HTR-8/SVneo (cell line): ENCODE measurements at regions not wholly inside any gene's neighbourhood (a gene's known extent, or its start where the extent isn't known, plus 50 kb on each side); places are given as distances from the start of the nearest gene placed in this dataset.
"Not testable (repeated sequence)": the region's sequence is repeated elsewhere in the genome, so short reads cannot be mapped to it uniquely, and the experiment has no call there.

Experiments
- DNase-seq: peaks from one replicate; pipeline ENCODE4 v3.0.0; 2011; ENCODE audit warnings: low spot score, mixed read lengths; ENCODE audit not compliant: insufficient read length
- FAIRE-seq: peaks from 2 replicates; lab custom pipeline; 2011; peaks lifted over from hg19 to GRCh38; lab: Jason Lieb, UNC

DNA sequence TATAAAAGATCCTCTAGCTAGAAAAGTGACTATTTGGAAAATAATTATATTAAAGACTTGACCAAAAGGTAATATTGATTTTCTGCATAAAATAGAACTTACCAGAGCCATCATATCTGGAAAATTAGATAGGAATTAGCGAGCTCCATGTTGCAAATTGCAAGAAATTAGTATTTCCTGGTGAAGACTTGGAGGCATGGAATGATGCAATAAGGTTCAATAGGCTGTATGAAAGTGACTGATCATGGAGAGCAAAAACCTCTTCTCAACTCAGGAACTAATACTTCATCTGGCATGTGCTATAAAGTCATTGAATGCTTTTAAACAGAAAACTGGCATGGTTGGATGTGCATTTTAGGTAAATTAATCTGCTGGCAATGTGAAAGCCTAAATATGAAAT, 66.3 kb upstream of the UFM1 start:
- no peak for FAIRE-seq

DNA sequence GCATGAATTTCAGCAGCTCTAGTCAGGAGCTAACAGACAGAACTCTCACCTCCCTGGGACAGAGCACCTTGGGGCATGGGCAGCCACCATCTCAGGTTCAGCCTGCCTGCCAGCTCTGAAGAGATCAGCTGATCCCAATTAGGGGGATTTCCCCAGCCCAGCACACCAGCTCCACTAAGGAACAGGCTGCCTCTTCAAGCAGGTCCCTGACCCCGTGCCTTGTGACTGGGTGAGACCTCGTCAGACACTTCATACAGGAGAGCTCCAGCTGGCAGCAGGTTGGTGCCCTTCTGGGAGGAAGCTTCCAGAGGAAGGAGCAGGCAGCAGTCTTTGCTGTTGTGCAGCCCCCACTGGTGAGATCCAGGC, 84.5 kb upstream of the UFM1 start:
- DNase-seq (no peak), FAIRE-seq (no peak)

More for the DNA sequence above, 66.3 kb upstream of the UFM1 start:
- DNase-seq: no peak

DNA sequence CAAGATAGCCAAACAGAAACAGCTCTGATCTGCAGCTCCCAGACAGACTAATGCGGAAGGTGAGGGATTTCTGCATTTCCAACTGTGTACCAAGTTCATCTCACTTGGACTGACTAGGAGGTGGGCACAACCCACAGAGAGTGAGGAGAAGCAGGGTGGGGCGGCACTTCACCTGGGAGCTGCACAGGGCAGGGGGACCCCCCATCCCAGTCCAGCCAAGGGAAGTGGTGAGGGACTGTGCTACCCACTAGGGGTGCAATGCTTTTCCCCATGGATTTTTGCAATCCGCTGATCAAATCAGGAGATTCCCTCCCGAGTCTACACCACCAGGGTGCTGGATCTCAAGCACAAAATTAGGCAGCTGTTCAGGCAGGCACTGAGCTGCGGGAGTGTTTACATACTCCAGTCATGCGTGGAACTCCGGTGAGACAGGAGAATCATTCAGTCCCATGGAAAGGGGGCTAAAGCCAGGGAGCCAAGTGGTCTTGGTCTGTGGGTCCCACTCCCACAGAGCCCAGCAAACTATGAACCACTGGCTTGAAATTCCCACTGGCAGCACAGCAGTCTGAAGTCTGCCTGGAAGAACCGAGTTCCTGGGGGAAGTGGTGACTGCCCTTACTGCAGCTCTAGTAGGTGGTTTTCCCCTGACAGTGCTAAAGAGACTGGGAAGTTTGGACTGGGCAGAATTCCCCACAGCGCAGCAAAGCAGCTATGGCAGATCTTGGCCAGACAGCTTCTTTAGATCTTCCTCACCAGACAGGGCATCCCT, 85.1 kb upstream of the UFM1 start:
- FAIRE-seq (no peak), DNase-seq (no peak)

DNA sequence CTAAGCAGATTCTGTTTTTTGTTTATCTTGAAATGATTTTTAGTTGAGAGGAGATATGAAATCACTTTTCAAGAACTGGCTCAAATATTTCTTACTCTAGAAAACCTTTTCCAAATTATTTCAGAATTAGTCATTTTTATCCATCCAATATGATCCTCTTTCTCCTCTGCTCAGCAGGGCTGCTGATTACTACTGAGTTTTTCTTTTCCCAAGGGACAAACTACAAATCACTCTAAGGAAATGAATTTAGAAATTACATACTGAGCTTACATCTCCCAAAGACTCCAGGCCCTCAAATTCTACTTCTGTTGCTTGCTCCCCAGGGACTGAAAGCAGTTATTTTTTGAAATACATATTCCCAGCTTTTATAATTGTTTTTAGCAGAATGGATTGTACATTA, 87.4 kb upstream of the UFM1 start:
- FAIRE-seq (no peak), DNase-seq (no peak)

DNA sequence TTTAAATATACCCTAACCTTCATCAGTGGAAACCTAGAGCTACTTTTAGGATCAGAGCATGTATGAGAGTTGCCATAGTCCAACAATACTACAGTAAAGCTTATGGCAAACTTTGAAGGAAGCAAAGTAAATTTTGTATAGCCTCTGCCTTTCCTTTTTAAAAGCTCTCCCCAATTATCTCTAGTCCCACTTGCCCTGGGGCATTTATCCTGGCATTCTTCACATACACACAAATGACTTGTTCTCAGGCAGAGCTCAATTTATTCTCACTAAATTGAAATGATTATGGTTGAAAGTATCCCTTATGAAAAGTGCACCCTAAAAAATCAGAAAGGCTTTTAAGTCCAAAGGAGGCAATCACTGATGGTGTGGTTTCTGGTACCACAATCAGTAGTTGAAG, 94.1 kb upstream of the UFM1 start:
- no peak for DNase-seq
- FAIRE-seq: no peak

DNA sequence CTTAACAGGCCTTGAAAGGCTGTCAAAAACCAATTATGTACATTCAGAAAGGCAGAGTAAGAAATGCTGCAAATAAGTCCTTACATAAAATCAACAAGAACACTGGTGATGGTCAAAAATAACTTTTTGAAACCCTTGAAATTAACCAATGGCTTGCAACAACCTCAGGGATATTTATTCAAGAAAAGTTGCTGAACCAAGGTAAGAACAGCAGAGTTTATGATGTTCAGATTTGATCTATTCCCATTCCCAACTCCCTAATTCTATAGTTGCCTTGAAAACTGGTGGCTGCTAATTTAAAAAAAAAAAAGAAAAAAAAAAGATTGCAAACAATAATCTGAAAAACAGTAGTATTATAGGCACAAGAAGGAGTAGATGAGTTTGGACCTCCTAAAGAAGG, 109.8 kb upstream of the UFM1 start:
- FAIRE-seq: no peak
- DNase-seq: no peak

DNA sequence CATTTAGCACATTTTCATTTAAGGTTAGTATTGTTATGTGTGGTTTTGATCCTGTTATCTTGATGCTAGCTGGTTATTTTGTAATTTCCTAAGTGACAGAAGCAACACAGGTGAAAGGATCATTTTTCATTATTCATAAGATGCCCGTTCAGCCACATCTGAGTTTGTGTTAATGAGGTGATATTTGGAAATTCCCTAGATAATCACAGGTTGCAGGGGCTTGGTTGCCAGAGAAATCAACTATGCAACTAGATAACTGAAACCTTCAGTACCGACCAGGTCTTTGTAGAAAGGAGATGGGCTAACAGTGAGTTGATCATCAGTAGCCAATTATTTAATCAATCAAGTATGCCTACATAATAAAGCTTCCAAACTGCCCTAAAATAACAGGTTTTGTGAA, 121.3 kb upstream of the UFM1 start:
- DNase-seq: no peak
- FAIRE-seq: no peak

DNA sequence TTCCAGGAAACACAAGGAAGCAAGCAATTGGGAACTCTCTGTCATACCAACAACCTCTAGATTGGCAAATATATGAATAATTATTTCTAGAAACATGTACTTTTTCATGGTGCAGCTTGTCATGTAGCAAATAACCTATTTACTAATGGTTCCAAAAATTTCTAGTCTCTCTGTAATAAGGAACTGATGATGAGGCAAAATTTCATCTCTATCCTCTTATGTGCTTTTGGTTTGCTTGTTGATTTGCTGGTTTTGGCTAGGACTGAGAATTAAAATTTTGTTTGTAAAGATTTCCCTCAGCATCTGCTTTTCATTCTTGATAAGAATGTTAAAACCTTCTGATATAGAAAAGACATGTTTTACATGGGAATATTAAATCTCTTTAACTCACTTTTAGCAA, 123.2 kb upstream of the UFM1 start:
- no peak for DNase-seq
- no peak for FAIRE-seq

DNA sequence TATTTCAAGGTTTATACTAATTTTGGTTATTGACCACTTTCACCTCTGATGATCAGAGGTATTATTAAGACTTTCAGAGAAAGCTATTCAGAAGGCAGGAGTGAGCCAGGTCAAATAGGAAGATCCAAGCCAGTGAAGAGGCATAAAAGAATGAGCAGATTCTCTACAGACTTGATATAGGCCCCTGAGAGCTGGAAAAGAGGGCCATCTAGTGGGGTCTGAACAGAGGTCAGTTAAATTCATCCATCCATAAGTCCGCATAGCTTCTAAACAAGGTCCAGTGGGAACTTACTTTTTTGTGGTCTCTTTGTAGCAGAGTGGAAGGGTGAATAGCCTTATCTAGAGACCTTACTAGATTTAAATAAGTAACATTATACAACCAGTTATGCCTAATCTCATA, 126.6 kb upstream of the UFM1 start:
- DNase-seq (peak; percentile 15), FAIRE-seq (no peak)

DNA sequence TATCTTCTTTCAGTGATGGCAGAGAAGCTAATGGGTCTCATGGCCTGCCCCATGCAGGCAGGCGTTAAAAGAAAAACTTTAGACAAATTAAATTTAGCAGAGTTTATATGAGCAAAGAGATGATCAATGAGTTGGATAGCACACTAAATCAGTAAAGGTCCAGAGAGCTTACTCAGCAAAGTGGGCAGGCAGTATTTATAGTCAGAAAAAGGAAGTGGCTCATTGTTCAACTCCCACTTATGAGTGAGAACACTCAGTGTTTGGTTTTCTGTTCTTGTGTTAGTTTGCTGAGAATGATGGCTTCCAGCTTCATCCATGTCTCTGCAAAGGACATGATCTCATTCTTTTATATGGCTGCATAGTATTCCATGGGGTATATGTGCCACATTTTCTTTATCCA, 128.5 kb upstream of the UFM1 start:
- not testable (repeated sequence) for DNase-seq, FAIRE-seq

DNA sequence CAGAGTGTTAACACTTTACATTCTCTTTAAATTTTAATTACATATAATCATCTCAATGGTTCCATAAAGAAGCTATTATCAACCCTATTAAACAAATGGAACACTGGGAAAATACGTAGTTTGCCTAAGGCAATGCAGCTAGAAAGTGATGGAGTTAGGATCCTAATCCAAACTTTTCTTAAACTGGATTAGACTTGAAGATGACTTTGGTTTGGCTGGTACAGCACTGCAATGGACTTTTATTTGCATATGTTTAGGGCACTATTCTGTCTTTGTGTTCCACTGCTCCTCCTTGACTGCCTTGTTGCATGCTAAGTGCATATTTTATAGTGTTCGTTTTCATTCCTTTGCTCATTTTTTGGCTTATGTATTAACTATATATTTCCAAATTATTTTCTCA, 133.5 kb upstream of the UFM1 start:
- no peak for FAIRE-seq

DNA sequence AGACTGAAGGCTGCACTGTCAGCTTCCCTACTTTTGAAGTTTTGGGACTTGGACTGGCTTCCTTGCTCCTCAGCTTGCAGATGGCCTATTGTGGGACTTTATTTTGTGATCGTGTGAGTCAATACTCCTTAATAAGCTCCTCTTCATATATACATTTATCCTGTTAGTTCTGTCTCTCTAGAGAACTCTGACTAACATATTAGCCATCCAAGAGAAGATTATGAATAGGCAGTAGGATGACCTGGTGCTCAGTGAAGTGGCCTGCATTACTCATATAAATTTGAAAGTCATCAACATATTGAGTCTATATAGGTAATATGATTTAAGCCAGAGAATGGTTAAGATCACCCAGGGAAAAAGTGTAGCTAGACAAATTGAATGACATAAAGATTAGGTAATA, 136.3 kb upstream of the UFM1 start:
- FAIRE-seq (no peak), DNase-seq (no peak)

More for the DNA sequence above, 133.5 kb upstream of the UFM1 start:
- DNase-seq: no peak

DNA sequence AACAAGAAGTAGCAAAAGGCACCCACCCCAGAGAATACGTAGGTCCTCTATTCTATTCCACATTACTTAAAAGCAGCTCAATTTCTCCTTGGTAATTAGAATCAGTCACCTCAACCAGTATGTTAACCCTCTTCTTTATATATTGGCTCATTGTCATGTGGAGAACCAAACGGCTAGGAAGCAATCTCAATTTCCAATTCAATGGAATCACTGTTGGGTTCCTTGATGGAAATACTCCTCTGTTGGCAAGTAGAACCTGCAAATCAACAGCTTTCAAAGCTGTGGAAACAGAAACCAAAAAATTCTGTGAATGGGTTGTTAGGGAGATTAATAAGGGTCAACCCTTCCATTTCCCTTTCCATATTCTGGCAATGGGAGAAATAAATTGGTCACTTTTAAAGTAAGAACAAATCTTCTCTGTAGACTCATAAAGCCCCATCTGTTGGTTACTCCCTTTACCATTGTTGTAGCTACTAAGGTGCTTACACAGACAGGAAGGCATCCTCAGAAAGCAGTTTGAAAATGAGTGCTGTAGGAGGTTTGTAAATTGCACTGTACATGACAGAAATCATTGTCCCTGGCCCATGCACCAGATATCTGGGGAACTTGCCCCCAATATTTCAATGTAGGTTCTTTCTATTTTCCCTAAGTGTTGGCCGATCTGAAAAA, 138.6 kb upstream of the UFM1 start:
- DNase-seq: no peak
- FAIRE-seq: no peak

DNA sequence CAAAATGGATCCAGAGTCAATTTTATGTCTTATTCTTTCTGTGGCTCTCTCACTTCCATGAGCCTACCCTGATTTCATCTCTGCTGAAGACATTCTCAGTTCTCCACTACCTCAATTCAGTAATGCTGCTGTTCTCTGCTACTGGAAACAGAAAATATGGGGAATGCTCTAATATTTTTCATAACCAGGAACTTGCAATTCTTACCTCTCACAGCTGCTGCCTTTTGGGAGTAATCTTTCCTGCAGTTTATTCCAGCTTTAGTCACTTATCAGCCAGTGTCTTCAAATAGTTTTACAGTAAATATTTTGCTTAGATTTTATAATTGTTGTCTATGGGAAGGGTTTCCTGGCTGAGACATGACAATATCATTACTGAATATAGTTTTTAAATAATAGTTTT, 145.1 kb upstream of the UFM1 start:
- FAIRE-seq: no peak

DNA sequence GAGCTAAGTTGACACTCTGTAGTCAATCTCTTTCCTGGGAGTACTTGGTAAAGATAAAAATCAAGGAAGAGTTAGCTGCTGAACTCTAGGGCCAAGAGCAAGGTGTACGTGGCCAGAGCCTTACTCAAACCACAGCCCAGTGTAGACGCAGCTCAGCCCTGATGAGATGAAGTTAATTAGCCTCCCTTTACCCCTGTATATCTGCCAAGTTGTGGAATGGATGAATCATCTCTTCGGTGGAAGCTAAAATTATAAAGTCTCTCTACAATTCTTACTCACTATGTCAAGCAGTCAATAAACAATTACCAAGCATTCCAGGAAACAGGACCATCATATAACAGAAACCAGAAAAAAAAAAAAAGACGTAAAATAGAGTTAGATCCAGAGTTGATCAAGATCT, 146.9 kb upstream of the UFM1 start:
- FAIRE-seq (no peak), DNase-seq (no peak)

More for the DNA sequence above, 145.1 kb upstream of the UFM1 start:
- DNase-seq: no peak

DNA sequence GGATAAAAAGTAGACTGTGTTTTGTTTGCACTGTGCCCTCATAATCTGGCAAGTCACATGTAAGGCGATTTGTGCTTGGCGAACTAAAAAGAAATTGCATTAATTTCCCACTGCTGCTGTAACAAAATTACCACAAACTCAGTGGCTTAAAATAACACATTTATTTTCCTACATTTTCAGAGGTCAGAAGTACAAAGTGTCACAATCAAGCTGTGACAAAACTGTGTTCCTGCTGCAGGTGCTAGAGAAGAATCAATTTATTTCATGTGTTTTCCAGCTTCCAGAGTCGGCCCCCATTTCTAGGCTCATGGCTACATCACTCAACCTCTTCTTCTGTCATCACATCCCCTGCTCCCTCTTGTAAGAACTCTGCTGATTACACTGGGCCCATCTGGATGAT, 158.6 kb upstream of the UFM1 start:
- DNase-seq (no peak), FAIRE-seq (no peak)

DNA sequence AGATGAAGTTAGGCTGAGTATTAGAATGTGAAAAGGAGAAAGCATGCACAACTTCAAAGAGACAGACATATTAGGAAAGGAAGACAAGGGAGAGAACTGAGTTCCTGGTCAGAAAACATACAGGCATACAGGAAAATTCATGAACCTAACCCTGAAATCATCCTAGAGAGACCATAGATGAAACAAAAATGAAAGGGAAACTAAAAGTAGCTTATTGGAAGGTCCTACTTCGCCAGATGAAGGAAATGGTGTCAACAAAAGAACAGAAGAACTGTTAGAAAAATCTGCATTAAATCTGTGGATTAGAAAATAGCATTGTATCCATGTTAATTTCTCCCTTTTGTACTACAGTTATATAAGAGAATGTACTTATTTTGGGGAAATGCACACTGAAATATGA, 169.0 kb upstream of the UFM1 start:
- no peak for DNase-seq
- FAIRE-seq: no peak

DNA sequence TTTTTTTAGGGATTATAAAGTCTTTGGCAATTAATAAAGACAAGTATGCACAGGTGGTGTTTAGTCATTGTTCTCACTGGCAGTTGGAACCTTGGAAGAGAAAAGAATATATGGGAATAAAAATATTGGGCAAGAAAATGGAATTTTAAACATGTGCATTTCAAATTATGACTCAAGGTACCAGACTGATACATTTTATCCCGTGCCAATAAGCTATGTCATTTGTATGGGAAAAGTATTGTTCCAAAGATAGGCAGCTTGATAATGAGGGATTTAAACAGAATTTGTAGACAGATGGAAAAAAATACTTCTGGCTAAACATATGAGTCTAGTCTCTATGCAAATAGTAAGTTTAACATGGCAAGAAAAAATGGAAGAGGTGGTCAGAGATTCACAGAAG, 169.5 kb upstream of the UFM1 start:
- FAIRE-seq: no peak

DNA sequence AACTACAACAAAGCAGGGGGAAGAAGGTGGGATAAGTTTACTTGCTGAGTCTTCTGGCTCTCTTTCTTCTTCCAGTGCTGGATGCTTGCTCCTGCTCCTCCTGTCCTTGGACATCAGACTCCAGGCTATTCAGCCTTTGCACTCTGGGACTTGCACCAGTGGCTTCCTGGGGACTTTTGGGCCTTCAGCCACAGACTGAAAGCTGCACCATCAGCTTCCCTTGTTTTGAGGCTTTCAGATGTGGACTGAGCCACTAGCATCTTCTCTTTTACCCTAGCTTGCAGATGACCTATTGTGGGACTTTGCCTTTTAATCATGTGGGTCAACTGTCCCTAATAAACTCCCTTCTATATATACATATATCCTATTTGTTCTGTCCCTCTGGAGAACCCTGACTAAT, 173.0 kb upstream of the UFM1 start:
- DNase-seq: no peak

More for the DNA sequence above, 169.5 kb upstream of the UFM1 start:
- peak; percentile 4 for DNase-seq

DNA sequence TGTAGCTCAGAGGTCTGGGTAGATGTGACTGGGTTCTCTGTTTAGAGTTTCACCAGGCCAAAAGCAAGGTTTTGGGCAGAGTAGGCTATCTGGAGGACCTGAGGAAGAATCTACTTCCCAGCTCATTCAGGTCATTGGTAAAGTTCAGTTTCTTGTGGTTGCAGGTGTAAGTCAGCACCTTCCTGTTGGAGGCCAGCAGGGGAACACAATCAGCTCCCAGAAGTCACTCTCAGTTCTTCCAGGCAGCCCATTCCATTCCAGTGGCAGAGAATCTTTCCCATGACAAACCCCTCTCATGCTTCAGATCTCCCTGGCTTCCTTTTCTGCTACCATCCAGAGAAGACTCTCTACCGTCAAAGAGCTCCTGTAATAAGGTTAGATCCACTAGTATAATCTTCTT, 176.2 kb upstream of the UFM1 start:
- DNase-seq (no peak), FAIRE-seq (no peak)

More for the DNA sequence above, 173.0 kb upstream of the UFM1 start:
- FAIRE-seq: no peak

DNA sequence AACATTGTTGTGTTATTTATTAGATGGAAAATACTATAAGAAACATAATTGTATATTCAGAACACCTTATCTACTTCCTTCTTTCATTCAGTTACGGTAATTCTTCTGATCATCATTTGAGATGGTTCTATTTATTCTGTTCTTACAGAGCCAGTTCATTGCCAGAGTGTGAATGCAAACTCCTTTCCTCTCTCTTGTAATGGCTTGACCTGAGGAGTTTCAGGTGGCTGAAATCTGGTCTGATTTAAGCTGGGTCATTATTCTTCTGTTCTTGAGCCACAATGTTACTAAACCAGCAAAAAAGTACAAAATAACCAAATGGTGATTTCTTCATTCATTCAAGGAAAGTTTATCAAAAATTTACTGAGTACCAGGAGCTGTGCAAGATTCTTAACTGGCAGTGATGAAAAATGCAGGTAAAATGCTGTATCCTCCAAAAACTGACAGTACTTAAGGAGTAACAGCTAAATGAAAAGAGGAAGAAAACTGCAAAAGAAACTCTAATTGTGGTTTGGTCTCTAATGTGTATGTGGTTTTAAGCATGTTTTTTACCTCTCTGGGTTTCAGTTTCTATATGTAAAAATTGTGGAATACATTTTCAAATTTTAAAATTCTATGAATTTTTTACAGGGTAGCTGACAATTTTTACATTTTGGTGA, 182.4 kb upstream of the UFM1 start:
- no peak for DNase-seq
- FAIRE-seq: no peak
